Nephron (organoid): ENCODE measurements at regions not wholly inside any gene's neighbourhood (a gene's known extent, or its start where the extent isn't known, plus 50 kb on each side); places are given as distances from the start of the nearest gene placed in this dataset.

ENCODE experiments used
- H3K27ac Mint-ChIP-seq, 3 experiments: 2 replicates each; pipeline ENCODE4 v1.8.0; 2020; ENCODE audit warnings: mixed read lengths in 3 of 3, mild to moderate bottlenecking in 2 of 3, moderate library complexity in 1 of 3
- H3K27me3 Mint-ChIP-seq: 2 replicates; pipeline ENCODE4 v1.8.0; 2021; ENCODE audit warnings: low read depth, mild to moderate bottlenecking, moderate library complexity, mixed read lengths
- H3K36me3 Mint-ChIP-seq: 2 replicates; pipeline ENCODE4 v1.8.0; 2020; ENCODE audit warnings: low read depth, mixed read lengths
- H3K4me1 Mint-ChIP-seq: 2 replicates; pipeline ENCODE4 v1.8.0; 2020; ENCODE audit warnings: mixed read lengths
- H3K4me3 Mint-ChIP-seq, 3 experiments: 2 replicates each; pipeline ENCODE4 v1.8.0; 2020; ENCODE audit warnings: mild to moderate bottlenecking in 3 of 3, mixed read lengths in 3 of 3, moderate library complexity in 2 of 3
- H3K9me3 Mint-ChIP-seq: 2 replicates; pipeline ENCODE4 v1.8.0; 2020; ENCODE audit warnings: mixed read lengths
- TF ChIP-seq, protein P1 (sequence below), 3 experiments: fragments of 200-600 bp; sonication (generic); IDR thresholded peaks; one replicate each; pipeline ENCODE4 v1.5.0; 2021; ENCODE audit warnings: antibody characterized with exemption in 3 of 3; ENCODE audit not compliant: unreplicated experiment in 3 of 3

DNA sequence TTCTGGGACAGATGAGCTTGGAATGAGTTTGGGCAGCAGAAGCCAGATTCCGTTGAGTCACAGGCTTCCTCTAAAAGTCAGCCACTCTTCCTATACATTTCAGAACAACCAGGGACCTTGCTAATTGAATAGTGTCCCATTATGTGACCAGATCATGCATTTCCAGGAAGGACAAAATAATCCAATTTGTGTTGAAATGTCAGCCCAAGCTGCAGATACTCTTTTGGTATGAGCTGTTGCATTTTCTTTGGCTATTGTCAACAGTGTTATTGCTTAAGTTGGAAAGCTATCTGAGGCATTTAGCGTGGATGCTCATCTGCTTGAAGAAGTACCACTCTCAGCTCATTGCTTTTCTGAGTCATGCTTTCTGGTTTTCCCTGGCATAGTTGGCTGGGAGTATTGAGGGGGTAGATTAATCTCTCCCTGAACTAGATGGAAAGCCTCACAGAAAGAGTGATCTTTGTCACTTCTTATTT lies 223.7 kb upstream of the HABP2 start:
- H3K9me3 Mint-ChIP-seq: peaks cover 10% of the 10 kb centered on the region
- no peak overlapping the region for H3K4me3 Mint-ChIP-seq
- TF ChIP-seq, protein P1, sequence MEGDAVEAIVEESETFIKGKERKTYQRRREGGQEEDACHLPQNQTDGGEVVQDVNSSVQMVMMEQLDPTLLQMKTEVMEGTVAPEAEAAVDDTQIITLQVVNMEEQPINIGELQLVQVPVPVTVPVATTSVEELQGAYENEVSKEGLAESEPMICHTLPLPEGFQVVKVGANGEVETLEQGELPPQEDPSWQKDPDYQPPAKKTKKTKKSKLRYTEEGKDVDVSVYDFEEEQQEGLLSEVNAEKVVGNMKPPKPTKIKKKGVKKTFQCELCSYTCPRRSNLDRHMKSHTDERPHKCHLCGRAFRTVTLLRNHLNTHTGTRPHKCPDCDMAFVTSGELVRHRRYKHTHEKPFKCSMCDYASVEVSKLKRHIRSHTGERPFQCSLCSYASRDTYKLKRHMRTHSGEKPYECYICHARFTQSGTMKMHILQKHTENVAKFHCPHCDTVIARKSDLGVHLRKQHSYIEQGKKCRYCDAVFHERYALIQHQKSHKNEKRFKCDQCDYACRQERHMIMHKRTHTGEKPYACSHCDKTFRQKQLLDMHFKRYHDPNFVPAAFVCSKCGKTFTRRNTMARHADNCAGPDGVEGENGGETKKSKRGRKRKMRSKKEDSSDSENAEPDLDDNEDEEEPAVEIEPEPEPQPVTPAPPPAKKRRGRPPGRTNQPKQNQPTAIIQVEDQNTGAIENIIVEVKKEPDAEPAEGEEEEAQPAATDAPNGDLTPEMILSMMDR (IDR thresholded peaks at IDR 0.05; ENCODE audit: unreplicated experiment in 3 of 3): no peak
- no peak overlapping the region for H3K27ac Mint-ChIP-seq
- no peaks in the 10 kb centered on the region for H3K36me3 Mint-ChIP-seq
- no peaks in the 10 kb centered on the region for H3K27me3 Mint-ChIP-seq
- no peaks in the 10 kb centered on the region for H3K4me1 Mint-ChIP-seq

DNA sequence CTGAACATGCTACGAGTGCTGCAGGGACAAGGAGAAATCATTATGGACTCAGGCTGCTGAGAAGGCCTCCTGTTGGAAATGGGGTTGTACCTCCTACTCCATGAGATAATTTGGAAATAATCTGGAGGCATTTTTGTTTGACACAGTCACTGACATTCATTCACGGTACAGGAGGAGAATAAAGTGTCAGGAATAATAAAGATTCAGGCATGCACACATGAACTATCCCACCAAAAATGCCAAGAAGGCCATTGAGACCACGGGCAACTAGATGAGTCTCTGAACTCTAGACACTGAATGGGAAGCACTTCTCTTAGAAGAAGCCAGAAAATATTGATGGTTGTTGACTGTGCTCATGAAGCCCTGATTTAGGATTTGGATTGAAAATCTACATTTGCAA lies 220.9 kb upstream of the HABP2 start:
- peaks cover 4% of the 10 kb centered on the region for H3K36me3 Mint-ChIP-seq
- no peaks in the 10 kb centered on the region for H3K27me3 Mint-ChIP-seq
- H3K9me3 Mint-ChIP-seq: peaks cover 16% of the 10 kb centered on the region
- H3K4me3 Mint-ChIP-seq: no peak overlapping the region
- H3K4me1 Mint-ChIP-seq: peaks cover 3% of the 10 kb centered on the region
- TF ChIP-seq, protein P1 (IDR thresholded peaks at IDR 0.05; ENCODE audit: unreplicated experiment in 3 of 3): no peak
- no peak overlapping the region for H3K27ac Mint-ChIP-seq

DNA sequence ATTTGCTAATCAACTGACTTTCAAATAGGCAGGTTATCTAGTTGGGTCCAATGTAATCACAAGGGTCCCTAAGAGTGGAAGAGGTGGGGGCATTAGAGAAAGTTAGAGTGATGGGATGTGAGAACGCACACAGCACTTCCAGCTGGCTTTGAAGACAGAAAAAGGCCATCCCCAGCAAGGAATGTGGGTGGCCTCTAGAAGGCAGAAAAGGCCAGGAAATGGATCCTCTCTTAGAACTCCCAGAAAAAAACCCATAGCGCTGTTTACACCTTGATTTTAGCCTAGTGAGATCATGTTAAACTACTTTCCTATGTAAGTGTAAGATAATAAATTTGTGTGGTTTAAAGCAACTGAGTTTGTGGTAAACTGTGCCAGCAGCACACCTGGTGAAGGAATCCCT lies 219.5 kb upstream of the HABP2 start:
- Mint-ChIP-seq H3K27me3 (peaks cover 4% of the 10 kb centered on the region), H3K27ac (no peak overlapping the region), H3K4me1 (peaks cover 11% of the 10 kb centered on the region), H3K4me3 (no peak overlapping the region), H3K9me3 (peaks cover 16% of the 10 kb centered on the region), H3K36me3 (peaks cover 4% of the 10 kb centered on the region)
- TF ChIP-seq, protein P1 (IDR thresholded peaks at IDR 0.05; ENCODE audit: unreplicated experiment in 3 of 3): no peak

DNA sequence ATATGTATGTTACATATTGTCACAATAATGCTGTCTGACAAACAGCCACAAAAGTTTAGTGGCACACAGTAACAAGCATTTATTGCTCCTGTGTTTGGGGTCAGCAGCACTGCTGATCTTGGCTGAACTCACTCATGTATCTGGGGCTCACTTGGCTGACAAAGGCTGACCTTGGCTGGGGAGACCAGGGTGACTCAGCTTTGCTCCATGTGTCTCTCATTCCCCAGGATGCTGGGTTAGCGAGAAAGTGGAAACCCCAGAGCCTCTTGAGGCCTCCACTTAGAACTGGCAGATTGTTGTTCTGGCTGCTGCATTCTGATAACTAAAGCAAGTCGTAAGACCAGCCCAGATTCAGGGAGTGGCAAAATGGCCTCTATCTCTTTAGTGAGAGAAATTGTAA lies 217.3 kb upstream of the HABP2 start:
- Mint-ChIP-seq H3K36me3 (peaks cover 4% of the 10 kb centered on the region), H3K27ac (no peak overlapping the region), H3K9me3 (peaks cover 12% of the 10 kb centered on the region), H3K4me1 (peaks cover 23% of the 10 kb centered on the region), H3K4me3 (no peak overlapping the region), H3K27me3 (peaks cover 4% of the 10 kb centered on the region)
- TF ChIP-seq, protein P1 (IDR thresholded peaks at IDR 0.05; ENCODE audit: unreplicated experiment in 3 of 3): no peak

DNA sequence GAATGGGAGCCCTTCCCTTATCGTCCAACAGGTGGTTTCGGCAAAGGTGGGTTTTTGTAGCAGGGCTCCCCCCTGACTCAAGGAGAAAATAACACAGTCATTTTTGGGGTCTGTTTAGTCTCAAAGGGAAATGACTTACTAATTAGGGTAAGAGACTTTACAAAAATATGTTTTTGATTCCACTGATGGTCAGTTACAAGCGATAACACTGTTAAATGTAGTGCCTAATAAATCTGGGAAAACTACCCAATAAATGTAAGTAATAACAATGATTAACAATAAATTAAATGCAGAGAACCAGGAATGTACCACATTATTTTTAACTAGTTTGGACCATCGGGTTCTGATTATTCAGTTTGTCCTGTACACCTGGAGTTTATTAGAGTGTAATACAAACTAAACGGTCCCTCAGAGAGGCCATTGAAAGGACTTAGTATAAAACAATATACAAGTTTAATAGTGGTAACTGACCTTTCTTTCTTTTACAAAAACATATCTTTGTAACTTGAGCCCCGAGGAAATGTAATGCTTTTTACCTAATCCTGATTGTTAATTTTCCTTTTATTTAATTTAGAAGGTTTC lies 216.2 kb upstream of the HABP2 start:
- peaks cover 4% of the 10 kb centered on the region for H3K36me3 Mint-ChIP-seq
- H3K4me1 Mint-ChIP-seq: peaks cover 24% of the 10 kb centered on the region
- TF ChIP-seq, protein P1 (IDR thresholded peaks at IDR 0.05; ENCODE audit: unreplicated experiment in 3 of 3): no peak
- peaks cover 4% of the 10 kb centered on the region for H3K27me3 Mint-ChIP-seq
- H3K27ac Mint-ChIP-seq: peak overlapping the region in 1 of 3 experiments; percentile 26
- H3K9me3 Mint-ChIP-seq: peaks cover 12% of the 10 kb centered on the region
- H3K4me3 Mint-ChIP-seq: no peak overlapping the region

DNA sequence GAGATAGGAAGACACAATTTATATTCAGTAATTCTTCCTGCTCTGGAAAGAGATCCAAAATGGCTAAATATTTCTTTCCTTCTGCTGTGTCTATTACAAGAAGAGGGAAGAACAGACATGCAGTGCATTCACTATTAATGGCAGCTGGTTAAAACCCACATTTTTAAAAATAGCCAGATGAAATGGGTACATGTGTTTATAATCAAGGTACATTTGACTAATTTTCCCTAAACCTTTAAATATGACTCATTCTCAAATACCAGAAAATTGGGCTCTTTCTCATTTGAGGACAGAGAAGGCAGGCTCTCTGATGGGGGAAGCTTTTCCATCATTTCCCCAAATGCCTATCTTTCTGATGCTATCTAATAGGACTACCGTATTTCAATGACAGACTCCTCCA lies 215.7 kb upstream of the HABP2 start:
- Mint-ChIP-seq H3K27me3 (peaks cover 4% of the 10 kb centered on the region), H3K4me3 (no peak overlapping the region), H3K9me3 (peaks cover 12% of the 10 kb centered on the region), H3K4me1 (peaks cover 24% of the 10 kb centered on the region), H3K36me3 (peaks cover 4% of the 10 kb centered on the region), H3K27ac (peak overlapping the region in 1 of 3 experiments; percentile 5)
- TF ChIP-seq, protein P1 (IDR thresholded peaks at IDR 0.05; ENCODE audit: unreplicated experiment in 3 of 3): no peak
